ENCODE measurements at regions not wholly inside any gene's neighbourhood (a gene's known extent, or its start where the extent isn't known, plus 50 kb on each side); places are given as distances from the start of the nearest gene placed in this dataset.

GRCh38 chr2:60319031-60319547 is 234.4 kb downstream of the BCL11A start (continued):
- no peak for TF ChIP-seq CHD7 (IDR thresholded peaks at IDR 0.05; ENCODE audit: insufficient replicate concordance, low read length)
- no peak for TF ChIP-seq BRCA1 (IDR thresholded peaks at IDR 0.05; ENCODE audit: low read depth, low read length)
